ENCODE measurements at regions not wholly inside any gene's neighbourhood (a gene's known extent, or its start where the extent isn't known, plus 50 kb on each side); places are given as distances from the start of the nearest gene placed in this dataset.

GRCh38 chr13:56271686-56272085 is 869.0 kb upstream of the PRR20A start:
- 57 to 68% (median 63%) methylated on average over 1 of the region's 1 CpG for WGBS, 4 donors
- no peak overlapping the region for H3K4me3 ChIP-seq
- H3K36me3 ChIP-seq = no peaks in the 10 kb centered on the region
- no peak for DNase-seq
- no peaks in the 10 kb centered on the region for H3K4me1 ChIP-seq
- no peak for TF ChIP-seq CTCF (IDR thresholded peaks at IDR 0.05)
- TF ChIP-seq POLR2A (IDR thresholded peaks at IDR 0.05) = no peak
- ATAC-seq = no peak
- no peaks in the 10 kb centered on the region for H3K27me3 ChIP-seq
- peaks cover 0 to 15% (median 0%) of the 10 kb centered on the region in 12 donors for H3K9me3 ChIP-seq
- intact Hi-C loops (cut with DNase I) = no loop called here
- H3K27ac ChIP-seq = no peak overlapping the region

- H3K36me3 ChIP-seq = no peaks in the 10 kb centered on the region
- DNase-seq (no peak), ATAC-seq (no peak)
- H3K9me3 ChIP-seq = peaks cover 0 to 4% (median 0%) of the 10 kb centered on the region in 12 donors
- H3K4me1 ChIP-seq = no peaks in the 10 kb centered on the region
- no peaks in the 10 kb centered on the region for H3K27me3 ChIP-seq
- intact Hi-C loops (cut with DNase I) = no loop called here
- H3K27ac ChIP-seq = no peak overlapping the region
- no peak for TF ChIP-seq POLR2A (IDR thresholded peaks at IDR 0.05)
- TF ChIP-seq CTCF (IDR thresholded peaks at IDR 0.05) = no peak
- no peak overlapping the region for H3K4me3 ChIP-seq
- 56 to 69% (median 66%) methylated on average over 4 of the region's 4 CpGs for whole genome bisulfite sequencing, 4 donors
These were observed 857.4 kb upstream of the PRR20A start for GRCh38 chr13:56283262-56283828.

- DNase-seq (no peak), ATAC-seq (no peak)
- H3K36me3 ChIP-seq = no peaks in the 10 kb centered on the region
- no peak overlapping the region for H3K4me3 ChIP-seq
- no peaks in the 10 kb centered on the region for H3K4me1 ChIP-seq
- peaks cover 0 to 4% (median 0%) of the 10 kb centered on the region in 12 donors for H3K9me3 ChIP-seq
- H3K27ac ChIP-seq = no peak overlapping the region
- H3K27me3 ChIP-seq = no peaks in the 10 kb centered on the region
- TF ChIP-seq POLR2A (IDR thresholded peaks at IDR 0.05) = no peak
- no peak for TF ChIP-seq CTCF (IDR thresholded peaks at IDR 0.05)
- intact Hi-C loops (cut with DNase I) = no loop called here
These were observed 841.1 kb upstream of the PRR20A start for GRCh38 chr13:56299650-56300049.

- no peak for TF ChIP-seq CTCF (IDR thresholded peaks at IDR 0.05)
- no peak for TF ChIP-seq POLR2A (IDR thresholded peaks at IDR 0.05)
- no peaks in the 10 kb centered on the region for H3K27me3 ChIP-seq
- DNase-seq (no peak), ATAC-seq (no peak)
- intact Hi-C loops (cut with DNase I) = no loop called here
- H3K36me3 ChIP-seq = no peaks in the 10 kb centered on the region
- no peaks in the 10 kb centered on the region for H3K4me1 ChIP-seq
- H3K4me3 ChIP-seq = no peak overlapping the region
- 27 to 40% (median 35%) methylated on average over 3 of the region's 3 CpGs for WGBS, 4 donors
- H3K9me3 ChIP-seq = no peaks in the 10 kb centered on the region
- no peak overlapping the region for H3K27ac ChIP-seq
These were observed 826.0 kb upstream of the PRR20A start for GRCh38 chr13:56314765-56315164.

Measured in heart left ventricle (tissue), 16 donors.